Esophagus squamous epithelium (tissue), 5 donors: ENCODE measurements at regions not wholly inside any gene's neighbourhood (a gene's known extent, or its start where the extent isn't known, plus 50 kb on each side); places are given as distances from the start of the nearest gene placed in this dataset.

Experiments
- DNase-seq: peaks from one replicate; lab custom pipeline; 2025; lab: John Stamatoyannopoulos, UW
- H3K27ac ChIP-seq, 4 donors: fragments of 200-600 bp; sonication (generic); one replicate each; pipeline ENCODE4 v1.5.1; 2016 to 2019; ENCODE audit warnings: mild to moderate bottlenecking in 1 of 4
- H3K27me3 ChIP-seq, 4 donors: fragments of 200-600 bp; sonication (generic); 1 replicate in 3 of 4; 2 replicates in 1 of 4; pipeline versions ENCODE4 v1.5.1 to v1.6.0; 2017 to 2021; ENCODE audit warnings: antibody characterized with exemption in 1 of 4
- H3K36me3 ChIP-seq, 3 donors: fragments of 200-600 bp; sonication (generic); one replicate each; pipeline ENCODE4 v1.5.1; 2016 to 2019
- H3K4me1 ChIP-seq, 3 donors: fragments of 200-600 bp; sonication (generic); one replicate each; pipeline ENCODE4 v1.5.1; 2017 to 2019
- H3K4me3 ChIP-seq, 4 donors: fragments of 200-600 bp; sonication (generic); 1 replicate in 3 of 4; 2 replicates in 1 of 4; pipeline ENCODE4 v1.5.1; 2016 to 2019; ENCODE audit warnings: mild to moderate bottlenecking in 2 of 4, moderate library complexity in 1 of 4
- H3K9me3 ChIP-seq, 3 donors: fragments of 200-600 bp; sonication (generic); one replicate each; pipeline ENCODE4 v1.5.1; 2016 to 2019
- CTCF ChIP-seq, 6 experiments: fragments of 450-650 bp in 4 of 6; fragments of 200-600 bp in 2 of 6; sonication (generic) in 2 of 6; IDR thresholded peaks; one replicate each; pipeline ENCODE4 v1.5.1; 2016 to 2019; ENCODE audit warnings: antibody characterized with exemption in 6 of 6, mild to moderate bottlenecking in 4 of 6, moderate library complexity in 4 of 6
- POLR2A ChIP-seq, 4 donors: fragments of 450-650 bp; IDR thresholded peaks; one replicate each; pipeline ENCODE4 v1.6.1; 2017; ENCODE audit warnings: antibody characterized with exemption in 4 of 4, mild to moderate bottlenecking in 4 of 4, moderate library complexity in 3 of 4
- WGBS, 2 donors: methylation state at CpG; one replicate each; pipeline ENCODE4 v1.1.5; 2018; 5-methylcytosine and 5-hydroxymethylcytosine counted together
- intact Hi-C: fragments of 100-400 bp; cut with DNase I; formaldehyde crosslinking; loops from one replicate; pipeline ENCODE4 v1.15.0; 2022
- donor health status: DM: yes; HTN: yes; CAD: no.

DNA sequence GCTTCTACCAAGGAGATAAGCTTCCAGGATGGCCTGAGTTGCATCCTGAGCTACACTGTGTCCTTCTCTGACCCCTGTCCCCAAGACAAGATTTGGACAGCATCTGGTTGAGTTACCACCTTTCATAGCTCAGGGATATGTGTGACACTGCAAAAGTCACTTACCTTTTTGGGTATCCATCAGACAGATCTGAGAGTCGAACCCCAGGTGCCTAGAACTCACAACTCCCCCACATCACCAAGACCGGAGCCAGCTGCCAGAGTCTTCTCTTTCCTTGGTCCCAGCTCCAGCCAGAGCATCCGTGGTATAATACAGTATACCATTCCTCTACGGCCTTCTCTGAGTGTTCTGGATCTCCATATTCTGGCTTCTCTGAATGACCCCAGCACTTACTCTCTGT is 133.0 kb downstream of the CD83 start:
- H3K36me3 ChIP-seq = no peaks in the 10 kb centered on the region
- H3K4me1 ChIP-seq = peaks cover 0 to 3% (median 0%) of the 10 kb centered on the region in 3 donors
- H3K27me3 ChIP-seq = peaks cover 0 to 39% (median 0%) of the 10 kb centered on the region in 4 donors
- H3K4me3 ChIP-seq = no peak overlapping the region
- DNase-seq = no peak
- 90 to 92% methylated on average over 4 of the region's 4 CpGs for WGBS, 2 donors
- intact Hi-C loops = no loop called here
- TF ChIP-seq CTCF (IDR thresholded peaks at IDR 0.05) (no peak), POLR2A (IDR thresholded peaks at IDR 0.05) (no peak)
- H3K27ac ChIP-seq = no peak overlapping the region
- H3K9me3 ChIP-seq = no peaks in the 10 kb centered on the region

GRCh38 chr6:14252271-14252850 is 134.8 kb downstream of the CD83 start:
- Histone ChIP-seq H3K4me3 (no peak overlapping the region), H3K27me3 (peaks cover 0 to 28% (median 0%) of the 10 kb centered on the region in 4 donors), H3K4me1 (peaks cover 0 to 3% (median 0%) of the 10 kb centered on the region in 3 donors), H3K27ac (no peak overlapping the region), H3K9me3 (no peaks in the 10 kb centered on the region), H3K36me3 (no peaks in the 10 kb centered on the region)
- no peak for TF ChIP-seq POLR2A (IDR thresholded peaks at IDR 0.05)
- TF ChIP-seq CTCF (IDR thresholded peaks at IDR 0.05) = no peak
- 75 to 93% methylated on average over 10 of the region's 10 CpGs for WGBS, 2 donors
- DNase-seq = no peak
- intact Hi-C loops = no loop called here

- no peak for DNase-seq
- Histone ChIP-seq H3K27me3 (peaks cover 0 to 19% (median 0%) of the 10 kb centered on the region in 4 donors), H3K4me3 (no peak overlapping the region), H3K36me3 (no peaks in the 10 kb centered on the region), H3K4me1 (peaks cover 0 to 11% (median 0%) of the 10 kb centered on the region in 3 donors), H3K27ac (no peak overlapping the region), H3K9me3 (no peaks in the 10 kb centered on the region)
- intact Hi-C loops = no loop called here
- WGBS, 2 donors = 77 to 88% methylated on average over 7 of the region's 7 CpGs
- TF ChIP-seq POLR2A (IDR thresholded peaks at IDR 0.05) (no peak), CTCF (IDR thresholded peaks at IDR 0.05) (no peak)
These were observed 136.9 kb downstream of the CD83 start for GRCh38 chr6:14254505-14254904.

GRCh38 chr6:14255916-14256315 is 138.3 kb downstream of the CD83 start:
- Histone ChIP-seq H3K27me3 (peaks cover 0 to 7% (median 0%) of the 10 kb centered on the region in 4 donors), H3K4me1 (peaks cover 0 to 11% (median 0%) of the 10 kb centered on the region in 3 donors), H3K4me3 (no peak overlapping the region), H3K36me3 (no peaks in the 10 kb centered on the region), H3K27ac (no peak overlapping the region), H3K9me3 (peaks cover 0 to 8% (median 7%) of the 10 kb centered on the region in 3 donors)
- TF ChIP-seq POLR2A (IDR thresholded peaks at IDR 0.05) (no peak), CTCF (IDR thresholded peaks at IDR 0.05) (no peak)
- no peak for DNase-seq
- 82 to 97% methylated on average over 5 to 6 of the region's 6 CpGs for WGBS, 2 donors
- intact Hi-C loops = no loop called here

DNA sequence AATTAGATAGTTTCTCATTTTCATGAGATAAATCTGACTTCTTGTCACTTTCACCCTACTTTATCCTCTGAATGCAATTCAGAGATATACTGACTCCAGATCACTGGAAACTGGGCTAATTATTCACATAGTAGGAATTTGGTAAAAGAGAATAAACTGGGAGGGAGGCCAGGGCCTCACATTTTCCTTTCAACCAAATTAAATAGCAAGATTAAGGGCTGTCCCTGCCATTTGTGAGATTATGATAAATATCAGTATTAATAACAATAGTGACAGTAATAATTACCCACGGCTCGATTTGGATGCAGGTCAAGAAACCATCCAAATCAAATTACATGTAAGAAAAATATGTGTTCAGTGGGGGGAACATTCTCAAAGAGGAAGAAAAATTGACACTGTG is 140.5 kb downstream of the CD83 start:
- Histone ChIP-seq H3K9me3 (peaks cover 0 to 11% (median 7%) of the 10 kb centered on the region in 3 donors), H3K36me3 (no peaks in the 10 kb centered on the region), H3K4me1 (peaks cover 0 to 7% (median 0%) of the 10 kb centered on the region in 3 donors), H3K27ac (no peak overlapping the region), H3K27me3 (peaks cover 0 to 7% (median 0%) of the 10 kb centered on the region in 4 donors), H3K4me3 (no peak overlapping the region)
- DNase-seq = no peak
- 20 to 31% methylated on average over 2 of the region's 2 CpGs for WGBS, 2 donors
- intact Hi-C loops = no loop called here
- TF ChIP-seq CTCF (IDR thresholded peaks at IDR 0.05) (no peak), POLR2A (IDR thresholded peaks at IDR 0.05) (no peak)
